OCI-LY1 (cell line): ENCODE measurements at regions not wholly inside any gene's neighbourhood (a gene's known extent, or its start where the extent isn't known, plus 50 kb on each side); places are given as distances from the start of the nearest gene placed in this dataset.

Source experiments
- H2AFZ ChIP-seq: fragments of 200-600 bp; sonication (generic), shearing (Covaris generic); 2 replicates; pipeline ENCODE4 v1.6.0; 2014; ENCODE audit warnings: antibody characterized with exemption, mild to moderate bottlenecking, low read length
- H3F3A ChIP-seq: fragments of 200-600 bp; sonication (generic), shearing (Covaris generic); 2 replicates; pipeline ENCODE4 v1.6.0; 2014; ENCODE audit warnings: mild to moderate bottlenecking, antibody characterized with exemption, low read length, moderate library complexity; ENCODE audit not compliant: insufficient read depth
- H3K27ac ChIP-seq: fragments of 200-600 bp; sonication (generic); 2 replicates; pipeline ENCODE4 v1.5.1; 2014; ENCODE audit warnings: low read length, mixed run types, mild to moderate bottlenecking, low read depth; ENCODE audit not compliant: poor library complexity, severe bottlenecking
- H3K27me3 ChIP-seq: fragments of 200-600 bp; sonication (generic); 2 replicates; pipeline ENCODE4 v1.6.0; 2014; ENCODE audit warnings: antibody characterized with exemption, mild to moderate bottlenecking, low read length, moderate library complexity; ENCODE audit not compliant: insufficient read depth
- H3K36me3 ChIP-seq: fragments of 200-600 bp; sonication (generic); 2 replicates; pipeline ENCODE4 v1.6.1; 2014; ENCODE audit warnings: mild to moderate bottlenecking, antibody characterized with exemption, low read length, moderate library complexity, mixed read lengths; ENCODE audit not compliant: insufficient read depth
- H3K4me1 ChIP-seq: fragments of 200-600 bp; sonication (generic); 2 replicates; pipeline ENCODE4 v1.5.1; 2014; ENCODE audit warnings: mild to moderate bottlenecking, low read length, moderate library complexity; ENCODE audit not compliant: insufficient read depth, severe bottlenecking
- H3K4me2 ChIP-seq: fragments of 200-600 bp; sonication (generic), shearing (Covaris generic); 2 replicates; pipeline ENCODE4 v1.6.1; 2014; ENCODE audit warnings: low read length
- H3K4me3 ChIP-seq: fragments of 200-600 bp; sonication (generic); 2 replicates; pipeline ENCODE4 v1.5.1; 2014; ENCODE audit warnings: low read length, low read depth, mild to moderate bottlenecking, mixed read lengths; ENCODE audit not compliant: poor library complexity, severe bottlenecking
- H3K79me2 ChIP-seq: fragments of 200-600 bp; shearing (Covaris generic); 2 replicates; pipeline ENCODE4 v1.6.1; 2016; ENCODE audit warnings: mixed run types, low read length, mixed read lengths; ENCODE audit not compliant: insufficient read depth
- H3K9ac ChIP-seq: fragments of 200-600 bp; sonication (generic), shearing (Covaris generic); 2 replicates; pipeline ENCODE4 v1.6.1; 2014; ENCODE audit warnings: mild to moderate bottlenecking, low read length, mixed read lengths
- H3K9me2 ChIP-seq: fragments of 200-600 bp; sonication (generic), shearing (Covaris generic); 2 replicates; pipeline ENCODE4 v1.6.1; 2014; ENCODE audit warnings: low read depth, mild to moderate bottlenecking, low read length, mixed read lengths
- H3K9me3 ChIP-seq: fragments of 200-600 bp; shearing (Covaris generic); 2 replicates; pipeline ENCODE4 v1.6.1; 2014; ENCODE audit warnings: low read length, mixed read lengths
- H4K20me1 ChIP-seq: fragments of 200-600 bp; sonication (generic), shearing (Covaris generic); 2 replicates; pipeline ENCODE4 v1.6.0; 2016; ENCODE audit warnings: mild to moderate bottlenecking, low read length; ENCODE audit not compliant: insufficient read depth
- EZH2 ChIP-seq: fragments of 200-600 bp; sonication (generic), shearing (Covaris generic); IDR thresholded peaks from 2 replicates; pipeline ENCODE4 v1.8.0; 2017; ENCODE audit warnings: borderline replicate concordance, mixed run types, mild to moderate bottlenecking, antibody characterized with exemption, low read length, moderate library complexity, mixed read lengths
- TF ChIP-seq, protein P1 (sequence below): fragments of 200-600 bp; sonication (generic), shearing (Covaris generic); IDR thresholded peaks from 2 replicates; pipeline ENCODE4 v1.5.1; 2017; ENCODE audit warnings: mild to moderate bottlenecking, antibody characterized with exemption, low read length, moderate library complexity, mixed read lengths

GRCh38 chr6:65761890-65762289 lies 54.9 kb upstream of the EYS start:
- H3K4me2 ChIP-seq: no peak overlapping the region
- no peak overlapping the region for H3K9ac ChIP-seq
- no peaks in the 10 kb centered on the region for H3K79me2 ChIP-seq
- no peaks in the 10 kb centered on the region for H3K9me2 ChIP-seq
- H3K36me3 ChIP-seq: no peaks in the 10 kb centered on the region
- no peak overlapping the region for H3K4me3 ChIP-seq
- H3F3A ChIP-seq: no peaks in the 10 kb centered on the region
- no peaks in the 10 kb centered on the region for H4K20me1 ChIP-seq
- no peaks in the 10 kb centered on the region for H3K4me1 ChIP-seq
- H3K27ac ChIP-seq: no peak overlapping the region
- TF ChIP-seq, protein P1, sequence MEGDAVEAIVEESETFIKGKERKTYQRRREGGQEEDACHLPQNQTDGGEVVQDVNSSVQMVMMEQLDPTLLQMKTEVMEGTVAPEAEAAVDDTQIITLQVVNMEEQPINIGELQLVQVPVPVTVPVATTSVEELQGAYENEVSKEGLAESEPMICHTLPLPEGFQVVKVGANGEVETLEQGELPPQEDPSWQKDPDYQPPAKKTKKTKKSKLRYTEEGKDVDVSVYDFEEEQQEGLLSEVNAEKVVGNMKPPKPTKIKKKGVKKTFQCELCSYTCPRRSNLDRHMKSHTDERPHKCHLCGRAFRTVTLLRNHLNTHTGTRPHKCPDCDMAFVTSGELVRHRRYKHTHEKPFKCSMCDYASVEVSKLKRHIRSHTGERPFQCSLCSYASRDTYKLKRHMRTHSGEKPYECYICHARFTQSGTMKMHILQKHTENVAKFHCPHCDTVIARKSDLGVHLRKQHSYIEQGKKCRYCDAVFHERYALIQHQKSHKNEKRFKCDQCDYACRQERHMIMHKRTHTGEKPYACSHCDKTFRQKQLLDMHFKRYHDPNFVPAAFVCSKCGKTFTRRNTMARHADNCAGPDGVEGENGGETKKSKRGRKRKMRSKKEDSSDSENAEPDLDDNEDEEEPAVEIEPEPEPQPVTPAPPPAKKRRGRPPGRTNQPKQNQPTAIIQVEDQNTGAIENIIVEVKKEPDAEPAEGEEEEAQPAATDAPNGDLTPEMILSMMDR: no peak
- no peak for TF ChIP-seq EZH2
- no peak overlapping the region for H2AFZ ChIP-seq
- H3K9me3 ChIP-seq: no peaks in the 10 kb centered on the region
- H3K27me3 ChIP-seq: no peaks in the 10 kb centered on the region

GRCh38 chr6:65760285-65760684 lies 53.3 kb upstream of the EYS start:
- Histone ChIP-seq H3F3A (no peaks in the 10 kb centered on the region), H3K27me3 (no peaks in the 10 kb centered on the region), H3K27ac (no peak overlapping the region), H3K4me2 (no peak overlapping the region), H3K9me3 (no peaks in the 10 kb centered on the region), H3K4me1 (no peaks in the 10 kb centered on the region), H3K9me2 (no peaks in the 10 kb centered on the region), H3K79me2 (no peaks in the 10 kb centered on the region), H4K20me1 (no peaks in the 10 kb centered on the region), H2AFZ (no peak overlapping the region), H3K4me3 (no peak overlapping the region), H3K36me3 (no peaks in the 10 kb centered on the region), H3K9ac (no peak overlapping the region)
- TF ChIP-seq, protein P1: no peak
- TF ChIP-seq EZH2: no peak
